ENCODE measurements at regions not wholly inside any gene's neighbourhood (a gene's known extent, or its start where the extent isn't known, plus 50 kb on each side); places are given as distances from the start of the nearest gene placed in this dataset.

DNA sequence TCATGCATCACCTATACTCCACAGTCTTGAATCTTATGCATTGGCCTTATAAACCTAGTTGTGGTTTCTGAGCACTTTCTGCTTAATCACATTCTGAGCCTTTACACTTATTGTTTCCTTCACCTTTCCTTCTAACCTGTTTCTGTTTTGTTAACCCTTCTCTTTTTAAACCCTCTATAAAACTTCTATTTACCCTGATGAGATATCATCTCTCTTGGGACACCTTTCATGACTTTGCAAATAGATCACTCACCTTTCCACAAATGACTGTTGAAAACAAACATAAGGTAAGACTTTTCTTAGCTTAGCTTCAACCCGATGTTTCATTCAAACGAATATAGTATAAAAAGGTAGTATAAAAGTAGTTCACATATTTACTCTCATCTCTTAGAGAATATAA lies 483.6 kb downstream of the FAM181B start:
- Histone ChIP-seq H3K36me3 (no peaks in the 10 kb centered on the region), H3K4me3 (no peak overlapping the region), H3K27ac (no peak overlapping the region), H3K9me3 (ENCODE audit: low read depth) (no peaks in the 10 kb centered on the region), H3K4me1 (ENCODE audit: low read depth) (peaks cover 7% of the 10 kb centered on the region), H3K27me3 (no peaks in the 10 kb centered on the region)
- no peak for DNase-seq (ENCODE audit: low read depth in 1 of 2, low spot score in 1 of 2)
- TF ChIP-seq, protein P1, sequence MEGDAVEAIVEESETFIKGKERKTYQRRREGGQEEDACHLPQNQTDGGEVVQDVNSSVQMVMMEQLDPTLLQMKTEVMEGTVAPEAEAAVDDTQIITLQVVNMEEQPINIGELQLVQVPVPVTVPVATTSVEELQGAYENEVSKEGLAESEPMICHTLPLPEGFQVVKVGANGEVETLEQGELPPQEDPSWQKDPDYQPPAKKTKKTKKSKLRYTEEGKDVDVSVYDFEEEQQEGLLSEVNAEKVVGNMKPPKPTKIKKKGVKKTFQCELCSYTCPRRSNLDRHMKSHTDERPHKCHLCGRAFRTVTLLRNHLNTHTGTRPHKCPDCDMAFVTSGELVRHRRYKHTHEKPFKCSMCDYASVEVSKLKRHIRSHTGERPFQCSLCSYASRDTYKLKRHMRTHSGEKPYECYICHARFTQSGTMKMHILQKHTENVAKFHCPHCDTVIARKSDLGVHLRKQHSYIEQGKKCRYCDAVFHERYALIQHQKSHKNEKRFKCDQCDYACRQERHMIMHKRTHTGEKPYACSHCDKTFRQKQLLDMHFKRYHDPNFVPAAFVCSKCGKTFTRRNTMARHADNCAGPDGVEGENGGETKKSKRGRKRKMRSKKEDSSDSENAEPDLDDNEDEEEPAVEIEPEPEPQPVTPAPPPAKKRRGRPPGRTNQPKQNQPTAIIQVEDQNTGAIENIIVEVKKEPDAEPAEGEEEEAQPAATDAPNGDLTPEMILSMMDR (IDR thresholded peaks at IDR 0.05; ENCODE audit: low read depth, low read length) = no peak

DNA sequence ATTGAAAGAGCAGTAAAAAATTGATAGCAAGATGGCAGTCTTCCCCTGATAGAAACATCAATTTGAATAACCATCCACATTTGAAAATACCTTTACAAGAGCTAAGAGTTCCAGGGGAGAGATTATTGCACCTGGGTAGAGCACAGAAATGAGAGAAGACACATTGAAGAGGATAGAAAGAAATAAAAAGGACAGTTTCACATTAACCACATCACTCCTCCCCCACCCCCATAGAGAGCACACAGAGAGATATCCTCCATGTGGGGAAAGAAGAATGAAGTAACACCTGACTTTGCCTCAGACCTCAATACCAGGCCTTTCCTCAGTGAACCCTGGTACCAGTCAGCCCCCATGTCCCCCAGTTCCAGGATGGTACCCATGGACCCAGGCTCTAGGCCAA lies 486.7 kb downstream of the FAM181B start:
- Histone ChIP-seq H3K27me3 (no peaks in the 10 kb centered on the region), H3K4me1 (ENCODE audit: low read depth) (peaks cover 7% of the 10 kb centered on the region), H3K36me3 (no peaks in the 10 kb centered on the region), H3K4me3 (no peak overlapping the region), H3K27ac (no peak overlapping the region), H3K9me3 (ENCODE audit: low read depth) (no peaks in the 10 kb centered on the region)
- TF ChIP-seq, protein P1 (IDR thresholded peaks at IDR 0.05; ENCODE audit: low read depth, low read length) = no peak
- no peak for DNase-seq (ENCODE audit: low read depth in 1 of 2, low spot score in 1 of 2)

DNA sequence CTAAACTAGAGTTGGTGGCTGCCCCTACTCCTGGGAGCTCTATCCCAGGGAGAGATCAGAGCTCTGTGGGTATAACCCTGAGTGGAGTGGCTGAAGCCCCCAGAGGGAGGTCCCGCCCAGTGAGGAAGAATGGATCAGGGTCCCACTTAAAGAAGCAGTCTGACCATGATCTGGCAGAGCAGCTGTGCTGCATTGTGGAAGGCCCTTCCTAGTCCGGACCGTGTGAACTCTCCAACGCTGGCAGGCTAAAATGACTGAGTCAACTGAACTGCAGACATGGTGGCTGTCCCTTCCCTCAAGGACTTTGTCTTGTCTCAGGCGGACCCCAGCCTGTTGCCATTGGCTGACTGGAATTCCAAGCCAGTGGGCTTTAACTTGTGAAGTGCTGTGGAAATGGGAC lies 494.2 kb downstream of the FAM181B start:
- no peaks in the 10 kb centered on the region for H3K9me3 ChIP-seq (ENCODE audit: low read depth)
- TF ChIP-seq, protein P1 (IDR thresholded peaks at IDR 0.05; ENCODE audit: low read depth, low read length) = no peak
- DNase-seq (ENCODE audit: low read depth in 1 of 2, low spot score in 1 of 2) = no peak
- H3K4me3 ChIP-seq = no peak overlapping the region
- H3K27ac ChIP-seq = no peak overlapping the region
- H3K4me1 ChIP-seq (ENCODE audit: low read depth) = no peaks in the 10 kb centered on the region
- H3K27me3 ChIP-seq = no peaks in the 10 kb centered on the region
- H3K36me3 ChIP-seq = no peaks in the 10 kb centered on the region

DNA sequence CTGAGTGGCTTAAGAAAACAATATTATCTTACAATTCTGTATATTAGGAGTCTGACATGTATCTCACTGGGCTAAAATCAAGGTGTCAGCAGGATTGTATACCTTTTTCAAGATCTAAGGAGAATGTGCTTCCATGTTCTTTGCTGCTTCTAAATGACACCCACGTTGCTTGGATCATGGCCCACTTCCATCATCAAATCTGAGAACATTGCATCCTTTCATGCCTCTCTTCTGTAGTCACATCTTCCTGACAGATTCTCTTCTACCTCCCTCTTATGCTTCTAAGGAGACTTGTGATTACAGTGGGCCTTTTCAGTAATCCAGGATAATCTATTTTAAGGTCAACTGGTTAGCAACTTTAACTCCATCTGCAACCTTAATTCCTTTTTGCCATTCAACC lies 499.4 kb downstream of the FAM181B start:
- Histone ChIP-seq H3K27me3 (peaks cover 14% of the 10 kb centered on the region), H3K9me3 (ENCODE audit: low read depth) (no peaks in the 10 kb centered on the region), H3K4me1 (ENCODE audit: low read depth) (no peaks in the 10 kb centered on the region), H3K36me3 (no peaks in the 10 kb centered on the region), H3K27ac (no peak overlapping the region), H3K4me3 (no peak overlapping the region)
- DNase-seq (ENCODE audit: low read depth in 1 of 2, low spot score in 1 of 2) = no peak
- TF ChIP-seq, protein P1 (IDR thresholded peaks at IDR 0.05; ENCODE audit: low read depth, low read length) = no peak

DNA sequence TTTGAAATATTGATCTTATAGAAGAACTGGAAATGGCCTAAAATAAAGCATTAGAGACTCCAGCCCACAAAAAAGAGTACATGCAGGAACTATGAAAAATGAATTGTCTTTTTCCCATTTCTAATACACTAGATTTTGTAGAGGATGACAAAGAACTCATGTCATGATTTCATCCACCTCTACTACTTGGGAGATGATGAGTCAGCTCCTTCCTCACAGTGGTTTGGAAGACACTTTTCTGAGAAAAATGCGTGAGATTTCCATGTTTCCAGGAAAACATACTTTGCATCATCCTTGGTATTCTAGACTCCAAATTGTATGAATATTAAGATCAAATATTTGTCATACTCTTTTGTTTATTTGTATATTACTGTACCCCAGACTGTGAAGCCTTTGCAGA lies 500.5 kb downstream of the FAM181B start:
- no peak for DNase-seq (ENCODE audit: low read depth in 1 of 2, low spot score in 1 of 2)
- Histone ChIP-seq H3K36me3 (no peaks in the 10 kb centered on the region), H3K27me3 (peaks cover 14% of the 10 kb centered on the region), H3K4me1 (ENCODE audit: low read depth) (no peaks in the 10 kb centered on the region), H3K4me3 (no peak overlapping the region), H3K9me3 (ENCODE audit: low read depth) (no peaks in the 10 kb centered on the region), H3K27ac (no peak overlapping the region)
- TF ChIP-seq, protein P1 (IDR thresholded peaks at IDR 0.05; ENCODE audit: low read depth, low read length) = no peak

DNA sequence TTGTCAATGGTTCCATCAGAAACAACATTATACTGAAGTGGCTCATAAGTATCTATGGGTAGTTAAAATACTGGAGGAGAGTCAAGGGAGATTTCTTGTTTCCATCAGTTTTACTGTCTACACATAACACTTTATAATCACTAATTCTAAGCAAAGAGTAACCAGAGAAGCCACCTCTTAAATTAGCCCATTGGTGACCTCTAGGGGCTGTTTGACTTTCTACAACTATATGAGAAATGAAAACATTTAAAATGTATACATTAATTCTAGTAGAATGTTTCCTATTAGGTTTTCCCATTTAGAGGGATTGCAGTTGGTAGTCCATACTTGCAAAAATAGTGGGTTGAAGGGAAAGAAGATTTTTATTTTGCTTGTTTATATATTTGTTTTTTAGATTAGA lies 504.3 kb downstream of the FAM181B start:
- Histone ChIP-seq H3K27ac (no peak overlapping the region), H3K9me3 (ENCODE audit: low read depth) (no peaks in the 10 kb centered on the region), H3K36me3 (no peaks in the 10 kb centered on the region), H3K4me3 (no peak overlapping the region), H3K4me1 (ENCODE audit: low read depth) (no peaks in the 10 kb centered on the region), H3K27me3 (peaks cover 14% of the 10 kb centered on the region)
- TF ChIP-seq, protein P1 (IDR thresholded peaks at IDR 0.05; ENCODE audit: low read depth, low read length) = peak; percentile 14
- DNase-seq (ENCODE audit: low read depth in 1 of 2, low spot score in 1 of 2) = peak; percentile 15 to 53
